Embryonic facial prominence (tissue), 1 donor: ENCODE measurements at regions not wholly inside any gene's neighbourhood (a gene's known extent, or its start where the extent isn't known, plus 50 kb on each side); places are given as distances from the start of the nearest gene placed in this dataset.
"Not testable (repeated sequence)": the region's sequence is repeated elsewhere in the genome, so short reads cannot be mapped to it uniquely, and the experiment has no call there.

Experiments
- DNase-seq: peaks from one replicate; pipeline ENCODE4 v3.0.0-alpha.2; 2016; ENCODE audit errors: extremely low spot score

DNA sequence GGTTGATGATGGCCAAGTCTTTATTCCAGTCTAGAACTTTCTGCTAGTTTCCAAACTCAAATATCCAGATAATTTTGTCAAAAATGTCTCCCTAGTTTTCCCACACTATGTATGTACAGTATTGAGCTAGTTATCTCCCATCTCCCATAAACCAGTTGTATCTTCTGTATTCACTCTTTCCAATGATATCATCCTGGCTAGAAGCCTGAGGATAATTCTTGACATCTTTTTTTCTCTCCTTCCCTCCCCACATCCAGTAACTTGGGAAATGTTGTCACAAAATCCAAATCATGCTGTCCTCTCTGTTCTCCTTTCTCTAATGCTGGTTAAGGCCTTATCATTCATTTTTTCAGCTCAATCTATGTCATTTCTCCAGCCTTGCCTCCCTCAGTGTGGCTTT lies 553.8 kb upstream of the FANCL start:
- DNase-seq: no peak

DNA sequence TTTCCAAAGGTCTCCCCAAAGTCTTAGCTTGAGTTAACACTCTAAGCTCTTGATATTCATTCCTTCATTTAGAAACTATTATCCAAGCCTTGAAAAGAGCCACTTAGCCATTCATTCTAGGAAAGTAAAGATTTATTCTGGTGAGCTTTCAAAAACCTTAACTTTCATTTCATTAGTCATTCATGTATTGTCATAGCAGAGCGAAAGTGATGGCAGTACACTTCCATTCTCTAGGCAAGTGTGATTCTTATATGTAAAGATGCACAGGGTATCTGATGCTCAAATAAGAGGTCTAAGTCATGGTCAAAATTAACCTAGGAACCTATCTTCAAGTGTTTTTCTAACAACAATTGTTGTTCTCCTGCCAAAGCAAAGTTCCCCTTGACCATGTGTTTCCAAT lies 553.0 kb upstream of the FANCL start:
- DNase-seq: no peak

GRCh38 chr2:58788402-58788801 lies 547.3 kb upstream of the FANCL start:
- DNase-seq: no peak

- DNase-seq: no peak
Observed at GRCh38 chr2:58770846-58771245, 529.7 kb upstream of the FANCL start.

- no peak for DNase-seq
Observed at GRCh38 chr2:58769864-58770234, 528.7 kb upstream of the FANCL start.

- no peak for DNase-seq
Observed at GRCh38 chr2:58769111-58769863, 528.2 kb upstream of the FANCL start.

GRCh38 chr2:58768715-58769080 lies 527.6 kb upstream of the FANCL start:
- DNase-seq: no peak

GRCh38 chr2:58767828-58768714 lies 526.9 kb upstream of the FANCL start:
- no peak for DNase-seq

- no peak for DNase-seq
Observed at GRCh38 chr2:58764338-58765104, 523.4 kb upstream of the FANCL start.

DNA sequence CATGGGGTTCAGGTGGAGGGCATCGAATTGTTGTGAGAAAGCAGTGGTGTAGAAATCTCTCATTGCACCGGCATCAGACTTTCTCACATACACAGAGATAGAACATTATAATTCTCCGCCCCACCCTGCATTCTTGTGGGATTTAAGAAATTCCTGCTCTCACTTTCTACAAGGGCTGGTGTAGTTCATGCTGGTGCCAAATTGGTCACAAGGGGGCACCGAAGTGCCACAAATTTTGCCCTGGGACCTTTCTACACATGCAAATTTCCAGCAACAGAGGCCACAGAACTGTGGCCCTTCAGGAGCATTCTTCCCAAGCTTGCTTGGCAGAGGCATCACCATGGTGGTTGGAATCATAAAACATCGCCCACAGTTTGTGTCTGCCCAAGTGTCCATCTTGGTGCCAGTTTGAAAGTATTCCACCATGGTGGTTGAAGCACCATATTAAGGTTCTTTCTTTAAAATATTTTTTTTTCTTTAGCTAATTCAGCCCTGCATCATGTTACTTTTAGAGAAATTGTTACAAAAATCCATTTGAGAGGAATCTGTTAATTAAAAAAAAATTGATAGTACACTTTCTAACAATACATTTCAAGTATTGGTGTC lies 521.2 kb upstream of the FANCL start:
- no peak for DNase-seq

- no peak for DNase-seq
Observed at GRCh38 chr2:58757971-58758370, 516.8 kb upstream of the FANCL start.

GRCh38 chr2:58756336-58756735 lies 515.2 kb upstream of the FANCL start:
- DNase-seq: no peak

DNA sequence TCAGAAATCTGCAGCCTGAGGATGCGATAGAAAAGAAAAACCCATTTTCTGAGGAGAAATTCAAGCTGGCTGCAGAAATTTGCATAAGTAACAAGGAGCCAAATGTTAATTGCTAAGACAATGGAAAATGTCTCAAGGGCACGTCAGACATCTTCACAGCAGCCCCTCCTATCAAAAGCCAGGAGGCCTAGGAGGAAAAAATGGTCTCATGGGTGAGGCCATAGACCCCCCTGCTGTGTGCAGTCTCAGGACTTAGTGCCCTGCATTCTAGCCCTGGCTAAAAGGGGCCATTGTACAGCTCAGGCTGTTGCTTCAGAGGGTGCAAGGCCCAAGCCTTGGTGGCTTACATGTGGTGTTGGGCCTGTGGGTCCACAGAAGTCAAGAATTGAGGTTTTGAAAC lies 511.4 kb upstream of the FANCL start:
- not testable (repeated sequence) for DNase-seq

- not testable (repeated sequence) for DNase-seq
Observed at GRCh38 chr2:58751676-58752075, 510.6 kb upstream of the FANCL start.

- no peak for DNase-seq
Observed at GRCh38 chr2:58749041-58749440, 507.9 kb upstream of the FANCL start.

DNA sequence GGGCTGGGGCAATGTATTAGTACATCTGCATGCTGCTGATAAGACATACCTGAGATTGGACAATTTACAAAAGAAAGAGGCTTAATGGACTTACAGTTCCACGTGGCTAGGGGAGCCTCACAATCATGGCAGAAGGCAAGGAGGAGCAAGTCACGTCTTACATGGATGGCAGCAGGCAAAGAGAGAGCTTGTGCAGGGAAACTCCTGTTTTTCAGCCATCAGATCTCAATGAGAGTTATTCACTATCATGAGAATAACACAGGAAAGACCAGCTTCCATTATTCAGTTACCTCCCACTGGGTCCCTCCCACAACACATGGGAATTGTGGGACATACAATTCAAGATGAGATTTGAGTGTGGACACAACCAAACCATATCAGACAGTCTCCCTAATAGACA lies 504.2 kb upstream of the FANCL start:
- not testable (repeated sequence) for DNase-seq

DNA sequence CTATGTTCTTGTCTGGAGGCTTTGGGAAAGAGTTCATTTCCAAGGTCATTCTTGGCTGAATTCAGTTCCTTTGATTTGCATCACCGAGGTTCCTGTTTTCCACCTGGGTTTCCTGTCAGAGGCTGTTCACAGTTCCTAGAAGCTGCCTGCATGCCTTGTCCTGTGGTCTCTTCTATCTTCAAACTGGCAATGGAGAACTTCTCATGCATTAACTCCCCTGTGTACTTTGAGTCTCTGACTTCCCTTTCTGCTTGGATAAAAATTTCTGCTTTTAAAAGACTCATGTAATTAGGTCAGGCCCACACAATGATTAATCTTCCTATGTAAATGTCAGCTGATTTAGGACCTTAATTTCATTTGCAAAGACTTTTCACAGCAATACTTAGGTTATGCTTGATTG lies 499.3 kb upstream of the FANCL start:
- no peak for DNase-seq

- no peak for DNase-seq
Observed at GRCh38 chr2:58739033-58739432, 497.9 kb upstream of the FANCL start.

DNA sequence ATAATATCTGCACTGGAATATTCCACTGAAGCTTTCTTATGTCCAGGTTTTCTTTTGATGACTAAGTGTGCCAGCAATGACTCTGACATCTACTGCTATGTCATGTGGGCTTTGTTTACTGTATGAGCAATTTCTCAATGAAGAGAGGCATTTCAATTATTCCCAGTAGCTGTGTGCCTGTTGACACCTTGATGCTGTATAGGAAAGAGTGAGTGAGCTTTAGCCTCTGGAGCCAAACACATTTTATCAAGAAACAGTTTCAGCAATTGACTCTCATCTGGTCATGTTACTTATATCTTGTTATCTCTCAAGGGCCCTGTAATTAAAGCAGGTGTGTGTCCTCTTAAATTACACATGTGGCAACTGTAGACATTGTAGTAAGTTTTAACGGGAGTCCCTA lies 493.2 kb upstream of the FANCL start:
- DNase-seq: no peak

GRCh38 chr2:58732999-58733398 lies 491.9 kb upstream of the FANCL start:
- DNase-seq: no peak

GRCh38 chr2:58731488-58731869 lies 490.4 kb upstream of the FANCL start:
- no peak for DNase-seq
